Middle frontal gyrus (tissue), 1 donor: ENCODE measurements at regions not wholly inside any gene's neighbourhood (a gene's known extent, or its start where the extent isn't known, plus 50 kb on each side); places are given as distances from the start of the nearest gene placed in this dataset.

ENCODE experiments used
- DNase-seq: peaks from one replicate; pipeline ENCODE4 v3.0.0-alpha.2; 2015; ENCODE audit warnings: low spot score; ENCODE audit errors: extremely low spot score

DNA sequence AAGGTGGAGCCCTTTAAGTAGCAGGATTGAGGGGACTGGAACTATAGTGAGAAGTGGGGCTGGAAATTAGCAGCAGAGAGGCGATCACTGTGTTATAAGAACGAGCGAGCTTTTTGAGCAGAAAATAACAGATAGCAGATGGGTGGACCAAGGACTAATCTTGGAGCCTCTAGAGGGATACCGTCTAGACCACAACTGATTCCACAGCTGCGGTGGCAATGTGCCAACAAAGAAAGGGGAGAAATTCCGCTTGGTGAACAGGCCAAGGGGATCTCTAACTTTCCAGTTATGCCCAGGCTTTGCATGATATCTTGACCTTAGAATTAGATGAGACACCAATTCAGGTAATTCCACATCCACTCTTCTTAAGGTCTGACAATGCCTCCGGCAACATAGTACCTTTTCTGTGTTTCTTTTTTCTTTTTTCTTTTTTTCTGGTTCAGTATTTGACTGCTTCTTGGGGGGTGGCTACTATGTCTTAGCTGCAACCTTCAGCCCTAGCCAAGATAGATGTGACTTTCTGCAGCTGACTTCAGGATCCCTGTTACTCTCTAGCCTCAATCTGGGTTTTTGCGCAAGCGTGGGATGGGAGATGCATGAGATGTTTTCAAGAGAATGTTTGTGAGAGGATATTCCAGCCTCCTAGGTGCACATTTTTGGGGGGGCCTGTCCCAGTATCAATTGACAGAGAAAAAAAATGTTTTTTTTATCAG lies 143.4 kb upstream of the CPSF6 start:
- DNase-seq, result no peak

DNA sequence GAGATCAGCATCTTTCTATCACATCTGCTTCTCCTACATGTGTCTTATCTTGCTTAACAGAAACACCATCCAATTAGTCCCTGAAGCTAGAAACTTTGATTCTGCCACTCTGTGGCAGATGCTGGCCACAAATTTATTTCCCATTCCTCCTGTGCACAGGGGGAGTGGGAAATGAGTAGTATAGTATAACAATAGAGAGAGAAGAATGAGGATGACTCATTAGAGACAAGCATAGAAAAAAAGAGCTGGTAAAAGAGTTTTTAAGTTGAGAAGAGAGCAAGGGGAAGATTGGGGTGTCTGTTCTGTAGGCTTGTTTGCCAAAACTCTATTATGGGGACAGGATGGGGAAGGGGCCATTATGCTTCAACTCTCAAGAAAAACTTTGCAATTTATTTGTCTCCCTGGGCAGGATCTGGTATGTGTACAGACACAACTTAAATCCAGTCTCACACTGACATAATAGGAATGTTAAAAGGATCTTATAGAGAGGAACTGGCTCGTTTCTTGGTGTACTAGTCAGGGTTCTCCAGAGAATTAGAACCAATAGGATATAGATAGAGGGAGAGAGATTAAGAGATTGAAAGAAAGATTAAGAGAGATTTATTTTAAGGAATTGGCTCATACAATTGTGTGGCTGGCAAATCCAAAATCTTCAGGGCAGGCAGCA lies 142.6 kb upstream of the CPSF6 start:
- DNase-seq, result no peak

DNA sequence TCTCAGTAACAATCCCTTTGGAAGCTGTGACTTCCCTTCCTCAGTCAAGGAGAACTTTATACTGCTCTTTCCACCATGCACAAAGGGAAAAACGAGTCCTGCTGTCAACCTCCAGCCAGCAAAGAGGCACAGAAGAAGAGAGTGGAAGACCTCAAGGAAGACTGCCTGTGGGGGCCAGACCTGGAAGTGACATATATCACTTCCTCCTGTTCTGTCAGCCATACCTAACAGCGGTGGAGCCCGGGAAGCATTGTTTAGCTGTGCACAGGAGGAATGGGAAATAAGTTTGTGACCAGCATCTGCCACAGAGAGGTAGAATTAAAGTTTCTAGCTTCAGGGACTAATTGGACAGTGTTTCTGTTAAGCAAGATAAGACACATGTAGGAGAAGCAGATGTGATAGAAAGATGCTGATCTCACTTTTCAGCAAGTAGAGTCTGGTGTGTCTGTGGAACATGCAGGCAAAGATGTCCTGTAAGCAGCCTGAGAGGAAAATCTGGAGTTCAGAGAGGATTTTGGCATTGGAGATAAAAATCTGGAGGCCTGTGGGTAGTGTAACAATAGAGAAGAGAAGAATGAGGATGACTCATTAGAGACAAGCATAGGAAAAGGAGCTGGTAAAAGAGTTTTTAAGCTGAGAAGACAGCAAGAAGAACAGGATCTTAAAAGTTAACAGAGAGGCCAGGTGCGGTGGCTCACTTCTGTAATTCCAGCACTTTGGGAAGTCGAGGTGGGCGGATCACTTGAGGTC lies 141.6 kb upstream of the CPSF6 start:
- no peak for DNase-seq

DNA sequence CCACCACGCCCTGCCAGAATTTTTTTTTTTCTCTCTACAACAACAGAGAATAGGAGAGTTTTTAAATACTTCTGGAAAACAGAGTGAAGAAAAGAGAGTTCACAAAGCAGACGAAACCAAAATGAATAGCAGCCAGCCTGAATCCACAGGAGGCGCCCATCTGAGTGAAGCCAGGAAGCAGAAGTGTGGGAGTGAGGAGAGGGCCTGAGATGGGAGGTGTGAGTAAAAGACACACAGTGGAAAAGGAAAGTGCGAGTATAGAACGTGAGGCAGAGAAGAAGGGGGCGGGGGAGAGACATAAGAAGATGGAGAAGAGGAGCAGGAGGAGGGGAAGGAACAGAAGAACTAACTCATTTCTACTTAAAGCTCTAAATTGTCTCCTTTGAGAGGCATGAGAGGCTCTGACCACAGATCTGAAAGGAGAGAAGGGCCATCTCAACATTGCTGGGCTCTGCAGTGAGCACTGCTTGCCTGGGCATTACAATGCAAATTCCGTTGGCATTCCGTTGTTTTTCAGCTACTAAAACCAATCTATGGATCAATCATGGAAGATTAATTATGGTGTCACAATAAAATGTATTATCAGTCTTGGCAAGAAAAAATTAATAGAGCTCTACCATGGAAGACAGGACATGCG lies 140.1 kb upstream of the CPSF6 start:
- DNase-seq, result no peak

DNA sequence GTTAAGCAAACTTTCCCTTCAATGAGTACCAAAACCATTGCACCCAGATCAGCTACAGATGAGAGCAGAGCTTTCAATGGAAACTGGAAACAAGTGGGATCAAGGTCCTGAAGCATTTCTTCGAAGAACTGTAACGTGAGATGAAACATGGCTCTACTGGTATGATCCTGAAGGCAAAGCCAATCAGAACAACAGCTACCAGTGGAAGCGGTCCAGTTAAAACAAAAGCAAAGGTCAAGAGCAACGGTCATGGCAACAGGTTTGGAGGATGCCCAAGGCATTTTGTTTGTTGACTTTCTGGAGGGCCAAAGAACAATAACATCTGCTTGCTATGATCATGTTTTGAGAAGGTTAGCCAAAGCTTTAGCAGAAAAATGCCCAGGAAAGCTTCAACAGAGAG lies 137.9 kb upstream of the CPSF6 start:
- DNase-seq, result no peak

DNA sequence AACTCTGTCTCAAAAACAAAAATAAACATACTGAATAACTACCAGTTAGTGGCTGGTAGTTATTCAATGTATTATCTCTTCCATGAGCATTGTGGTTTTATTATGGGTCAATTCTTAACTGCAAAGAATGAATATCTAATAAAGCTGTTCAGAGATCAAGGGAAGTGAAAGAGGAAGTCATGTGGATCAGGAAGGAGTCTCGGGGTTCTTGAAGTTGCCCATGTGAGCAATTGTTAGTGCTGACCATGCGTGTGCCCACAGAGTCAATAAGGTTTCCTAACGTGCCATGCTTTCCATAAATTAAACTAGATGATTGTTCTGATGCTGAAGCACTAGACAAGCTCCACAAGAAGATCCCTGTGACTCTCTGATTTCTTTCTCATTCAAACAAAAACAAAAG lies 136.5 kb upstream of the CPSF6 start:
- DNase-seq, result no peak

DNA sequence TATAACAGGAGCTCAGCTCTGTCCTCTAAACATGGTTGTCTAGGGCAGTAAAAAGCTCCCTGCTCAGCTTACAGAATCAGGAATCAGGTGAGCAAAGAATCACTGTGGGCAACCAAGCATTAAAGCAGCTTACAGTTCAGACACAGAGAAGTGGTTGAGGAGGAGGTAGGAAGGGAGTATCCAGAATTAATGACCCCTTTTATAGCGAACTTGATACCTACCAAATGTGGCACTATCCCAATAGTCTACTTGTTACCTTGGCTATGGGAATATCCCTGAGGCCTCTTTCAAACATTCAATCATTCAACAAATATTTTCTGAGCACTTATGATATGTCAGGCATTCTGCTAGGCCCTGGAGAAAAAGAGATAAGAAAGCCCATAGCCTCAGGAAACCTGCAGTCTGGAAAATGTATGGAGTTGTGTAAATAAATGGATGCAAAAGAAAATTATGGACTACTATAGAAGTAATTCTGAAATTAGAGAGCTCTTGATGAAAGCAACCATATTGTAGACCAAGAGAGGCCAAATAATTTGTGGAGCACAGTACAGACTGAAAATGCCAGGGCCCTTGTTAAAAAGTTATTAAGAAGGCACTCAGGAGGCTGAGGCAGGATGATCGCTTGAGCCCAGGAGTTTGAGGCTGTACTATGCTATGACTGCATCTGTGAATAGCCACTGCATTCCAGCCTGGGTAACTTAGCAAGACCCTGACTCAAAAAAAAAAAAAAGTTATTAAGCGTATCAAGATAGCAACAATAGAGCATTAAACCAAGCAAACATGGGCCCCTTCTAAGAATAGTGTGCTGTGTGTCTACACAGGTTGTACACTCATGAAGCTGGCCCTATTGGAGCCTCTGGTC lies 134.0 kb upstream of the CPSF6 start:
- no peak for DNase-seq

DNA sequence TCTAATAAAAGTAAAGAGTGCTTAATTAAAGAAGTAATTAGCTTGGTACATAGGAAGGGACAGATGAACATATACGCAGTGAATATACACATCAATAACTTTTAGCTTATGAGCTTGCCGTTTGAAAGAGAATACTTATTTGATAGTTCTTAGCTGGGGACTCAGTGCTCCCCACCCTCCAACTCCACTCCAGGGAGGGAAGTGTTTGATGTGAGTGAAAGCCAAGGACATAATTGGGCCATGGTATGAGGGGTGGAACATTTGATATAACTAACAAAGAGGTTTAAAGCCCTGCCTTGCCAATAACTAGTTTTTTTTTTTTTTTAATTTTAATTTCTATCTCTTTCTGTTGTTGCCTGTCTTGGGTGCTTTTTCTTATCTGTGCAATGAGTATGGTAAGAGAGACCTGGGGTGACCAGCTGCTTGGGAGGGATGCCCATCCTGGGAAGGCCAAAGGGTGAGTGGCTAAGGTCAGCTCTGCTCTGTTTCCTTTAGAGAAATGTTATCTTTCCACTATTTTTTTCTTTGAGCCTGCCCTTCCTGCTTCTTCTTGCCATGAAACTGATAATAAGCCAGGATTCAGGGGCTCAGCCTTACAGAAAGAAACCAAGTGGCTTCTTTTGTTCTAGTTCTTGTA lies 132.8 kb upstream of the CPSF6 start:
- DNase-seq, result no peak

DNA sequence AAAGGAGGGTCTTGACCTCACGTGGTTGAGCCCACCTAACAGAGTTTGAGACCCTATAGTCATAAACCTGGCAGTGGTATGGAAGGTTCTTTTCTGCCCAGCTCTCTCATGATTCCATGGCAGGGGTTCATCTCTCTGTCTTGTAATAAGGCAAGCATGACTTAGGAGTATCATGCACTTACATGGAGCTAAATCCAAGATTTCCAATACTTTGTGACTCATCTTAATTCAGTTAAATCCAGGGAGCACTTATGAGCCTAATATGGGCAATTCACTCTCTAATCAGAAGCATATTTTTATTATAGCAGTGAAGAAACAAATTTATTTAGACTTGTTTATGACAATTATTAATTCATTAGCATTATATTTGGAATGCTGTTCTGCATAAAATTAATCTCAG lies 131.8 kb upstream of the CPSF6 start:
- DNase-seq, result no peak

DNA sequence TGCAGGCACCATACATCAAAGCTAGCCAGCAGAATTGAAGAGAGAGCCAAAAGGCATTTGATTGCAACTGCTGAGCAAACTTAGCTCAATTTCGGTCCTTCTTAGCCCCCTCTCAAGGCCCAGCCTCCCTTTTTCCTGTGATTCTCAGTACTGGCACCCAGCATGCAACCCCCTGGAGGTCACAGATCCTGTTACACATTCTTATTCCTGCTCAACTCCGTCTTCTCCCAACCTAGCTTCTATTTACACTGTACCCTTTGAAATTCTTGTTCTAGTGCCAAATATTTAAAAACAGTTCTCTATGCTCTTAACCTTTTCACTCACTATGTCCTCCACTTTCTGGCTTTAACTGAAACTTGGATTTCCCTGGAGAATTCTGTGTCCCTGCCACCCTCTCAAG lies 131.3 kb upstream of the CPSF6 start:
- no peak for DNase-seq

DNA sequence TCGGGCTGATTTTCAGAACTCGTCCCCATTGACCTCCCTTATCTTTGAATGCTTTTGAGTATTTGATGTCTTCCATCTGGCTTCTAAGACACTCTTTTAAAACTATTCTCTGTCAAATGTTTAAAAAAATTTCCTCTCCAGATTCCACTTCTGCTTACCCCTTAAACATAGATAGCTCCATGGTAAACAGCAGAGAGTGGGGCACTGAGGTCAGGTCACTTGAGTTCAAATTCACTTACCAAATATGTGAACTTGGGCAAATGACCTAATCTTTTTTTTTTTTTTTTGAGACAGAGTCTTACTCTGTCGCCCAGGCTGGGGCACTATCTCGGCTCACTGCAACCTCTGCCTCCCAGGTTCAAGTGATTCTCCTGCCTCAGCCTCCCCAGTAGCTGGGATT lies 126.8 kb upstream of the CPSF6 start:
- no peak for DNase-seq

DNA sequence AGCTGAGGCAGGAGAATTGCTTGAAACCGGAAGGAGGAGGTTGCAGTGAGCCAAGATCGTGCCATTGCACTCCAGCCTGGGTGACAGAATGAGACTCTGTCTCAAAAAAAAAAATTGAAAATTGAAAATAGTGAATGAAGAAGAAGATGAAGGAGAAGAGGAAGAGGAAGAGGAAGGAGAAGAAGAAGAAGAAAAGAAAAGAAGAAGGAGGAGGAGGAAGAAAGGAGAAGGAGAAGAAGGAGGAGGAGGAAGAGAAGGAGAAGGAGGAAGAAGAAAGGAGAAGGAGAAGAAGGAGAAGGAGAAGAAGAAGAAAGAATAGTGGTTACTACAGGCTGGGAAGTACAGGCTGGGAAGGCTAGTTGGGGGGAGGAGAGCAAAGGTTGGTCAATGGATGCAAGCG lies 124.3 kb upstream of the CPSF6 start:
- DNase-seq, result no peak

DNA sequence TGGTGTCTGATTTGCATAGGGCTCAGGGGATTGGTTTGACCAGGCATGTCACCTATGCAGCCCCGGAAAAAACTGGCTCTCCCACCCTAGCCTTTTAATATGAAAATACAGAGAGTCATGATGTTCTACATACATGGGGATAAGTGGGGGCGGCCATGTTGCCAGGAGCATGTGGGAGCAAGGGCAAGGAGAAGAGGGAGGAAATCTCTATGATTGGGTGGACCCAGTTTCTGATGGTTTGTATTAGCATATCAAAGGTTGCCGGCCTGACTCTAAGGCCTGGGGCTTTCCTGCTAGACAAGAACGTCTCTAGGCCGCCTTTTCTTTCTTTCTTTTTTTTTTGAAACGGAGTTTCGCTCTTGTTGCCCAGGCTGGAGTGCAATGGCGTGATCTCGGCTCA lies 123.4 kb upstream of the CPSF6 start:
- no peak for DNase-seq

DNA sequence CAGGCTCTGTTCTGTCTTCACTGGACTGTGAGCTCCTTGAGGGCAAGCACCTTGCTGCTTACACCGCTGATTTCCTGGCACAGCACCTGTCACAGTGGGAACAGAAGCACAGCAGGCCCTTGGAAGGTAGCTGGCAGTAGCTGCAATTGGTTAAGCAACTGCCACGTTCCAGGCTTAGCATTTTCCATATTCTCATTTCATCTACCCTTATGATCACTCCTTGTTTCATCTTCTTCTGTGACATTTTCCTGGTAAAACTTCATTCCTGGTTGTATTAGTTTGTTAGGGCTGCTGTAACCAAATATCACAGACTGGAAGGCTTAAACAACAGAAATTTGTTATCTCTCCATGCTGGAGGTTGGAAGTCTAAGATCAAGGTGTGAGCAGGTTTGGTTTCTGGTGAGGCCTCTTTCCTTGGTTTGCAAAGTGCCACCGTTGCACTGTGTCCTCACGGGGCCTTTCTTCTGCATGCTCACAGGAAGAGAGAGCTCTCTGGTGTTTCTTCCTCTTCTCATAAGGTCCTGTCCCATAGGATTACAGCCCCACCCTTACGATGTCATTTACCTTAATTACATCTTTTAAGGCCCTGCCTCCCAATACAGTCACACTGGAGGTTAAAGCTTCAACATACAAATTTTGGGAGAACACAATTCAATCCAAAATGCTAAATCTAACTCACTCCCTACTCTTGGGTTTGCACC lies 121.7 kb upstream of the CPSF6 start:
- DNase-seq, result no peak

DNA sequence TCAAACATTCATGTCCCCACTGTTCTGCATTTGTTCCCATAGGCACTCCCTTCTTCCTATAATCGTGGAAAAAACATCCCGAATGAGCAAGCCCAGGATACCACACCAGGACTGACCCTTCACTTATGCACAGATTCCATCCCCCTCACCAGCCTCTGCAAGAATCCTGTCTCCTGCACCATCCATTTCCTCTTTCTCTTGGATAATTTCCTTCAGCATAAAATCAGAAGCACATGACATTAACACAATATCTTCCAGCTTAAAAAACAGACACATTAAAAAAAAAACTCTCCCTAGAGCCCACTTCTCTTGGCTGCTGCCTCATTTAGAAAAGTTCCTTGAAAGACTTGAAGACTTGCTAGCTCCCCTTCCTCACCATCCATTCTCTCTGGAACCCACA lies 120.9 kb upstream of the CPSF6 start:
- no peak for DNase-seq

DNA sequence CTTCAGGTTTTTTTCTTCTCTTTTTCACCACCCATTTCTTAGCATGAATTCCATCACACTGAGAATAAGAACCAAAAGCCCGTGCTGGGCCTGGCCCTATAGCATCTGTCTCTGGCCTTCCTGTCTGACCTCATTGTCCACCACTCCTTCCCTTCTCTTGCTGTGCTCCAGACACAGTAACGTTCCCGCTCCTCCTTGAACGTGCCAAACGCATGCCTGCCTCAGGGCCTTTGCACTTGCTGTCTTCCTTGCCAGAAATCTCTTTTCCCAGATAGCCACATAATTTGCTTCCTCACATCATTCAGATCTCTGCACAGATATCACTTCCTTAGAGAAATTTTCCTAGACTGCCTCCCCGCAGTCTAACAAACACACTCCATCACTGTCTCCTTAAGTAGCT lies 119.6 kb upstream of the CPSF6 start:
- no peak for DNase-seq

DNA sequence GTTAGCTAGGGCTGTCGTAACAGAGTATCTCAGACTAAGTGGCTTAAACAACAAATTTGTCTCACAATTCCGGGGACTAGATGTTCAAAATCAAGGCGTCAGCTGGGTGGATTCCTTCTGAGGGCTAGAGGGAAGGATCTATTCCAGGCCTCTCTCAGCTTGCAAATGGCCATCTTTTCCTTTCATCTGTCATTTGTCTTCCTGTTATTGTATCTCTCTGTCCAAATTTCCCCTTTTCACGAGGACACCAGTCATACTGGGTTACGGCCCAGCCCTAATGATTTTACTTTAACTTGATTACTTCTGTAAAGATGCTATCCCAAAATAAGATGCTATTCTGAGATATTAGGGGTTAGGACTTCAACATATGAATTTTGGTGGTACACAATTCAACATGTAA lies 119.0 kb upstream of the CPSF6 start:
- no peak for DNase-seq

DNA sequence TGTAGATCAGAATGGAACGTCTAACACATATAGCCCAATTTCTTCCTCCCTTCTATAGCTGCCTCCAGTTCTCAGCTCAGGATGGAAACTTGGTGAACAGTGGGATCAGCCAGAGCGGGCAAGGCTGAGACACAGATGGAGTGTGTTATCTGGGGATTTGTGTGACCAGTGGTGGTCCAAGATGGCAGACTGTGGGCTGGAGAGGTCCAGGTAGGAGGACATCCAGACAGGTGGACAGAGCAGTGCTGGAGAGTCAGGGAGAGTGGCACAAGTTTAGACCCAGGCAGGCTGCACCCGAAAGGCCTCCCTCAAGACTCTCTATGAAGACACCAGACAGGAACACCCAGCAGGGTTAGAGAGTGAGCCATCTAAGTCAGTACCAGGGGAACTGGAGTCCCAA lies 116.1 kb upstream of the CPSF6 start:
- DNase-seq, result no peak

DNA sequence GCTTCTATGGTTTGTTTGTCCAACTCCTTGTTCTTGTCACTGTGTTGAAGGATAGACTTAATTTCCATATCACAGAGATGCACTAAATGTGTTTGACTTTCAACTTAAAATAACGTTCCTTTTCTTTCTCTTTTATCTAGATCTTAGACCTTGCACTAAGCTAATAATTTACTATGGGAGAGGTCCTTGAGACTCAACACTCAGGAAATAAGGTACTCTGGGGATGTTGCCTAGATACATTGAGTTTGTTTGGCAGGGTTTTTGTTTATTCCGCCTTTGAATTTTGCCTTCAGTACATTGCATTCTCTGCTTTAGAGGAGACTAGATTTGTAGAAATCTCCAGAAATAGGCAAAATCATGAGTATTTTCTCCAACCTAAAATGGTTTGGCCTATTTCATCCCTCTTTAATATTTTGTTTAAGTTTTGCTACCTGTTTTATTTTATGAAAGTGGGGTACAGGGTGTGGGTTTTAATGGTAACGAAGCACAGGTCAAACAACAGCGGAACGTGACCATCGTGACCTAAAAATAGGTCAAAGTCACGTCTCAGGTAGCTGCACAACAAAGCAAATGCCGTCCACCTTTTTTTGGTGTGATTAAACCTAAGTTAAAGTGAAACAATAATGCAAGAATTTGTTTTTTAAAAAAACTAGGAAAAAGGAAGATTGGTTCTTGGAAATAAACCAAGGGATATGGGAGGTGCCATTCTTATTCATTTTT lies 115.3 kb upstream of the CPSF6 start:
- DNase-seq, result no peak

DNA sequence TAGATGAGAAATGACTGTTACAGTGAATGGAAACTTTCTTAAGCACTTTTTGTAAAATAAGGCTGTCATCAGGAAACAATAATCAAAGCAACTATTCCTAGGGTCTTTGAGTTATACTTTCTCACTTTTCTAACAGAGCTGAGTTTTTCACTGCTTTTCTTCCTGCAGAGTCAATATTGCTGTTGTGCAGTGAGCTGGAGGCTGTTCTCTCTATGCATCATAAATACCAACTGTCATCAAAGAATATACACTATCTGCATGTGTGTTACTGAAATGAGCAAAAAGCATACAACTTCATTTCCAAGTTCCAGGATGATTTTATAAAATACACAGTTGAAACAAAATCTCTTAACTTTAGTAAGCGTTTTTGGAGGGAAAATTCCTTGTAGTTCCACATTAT lies 110.4 kb upstream of the CPSF6 start:
- DNase-seq, result no peak
